Fibroblast of skin of right biceps (primary cell): ENCODE measurements at regions not wholly inside any gene's neighbourhood (a gene's known extent, or its start where the extent isn't known, plus 50 kb on each side); places are given as distances from the start of the nearest gene placed in this dataset.

Experiments
- DNase-seq: peaks from one replicate; pipeline ENCODE4 v3.0.0-alpha.2; 2013

GRCh38 chr13:102993348-102993747, 72.9 kb downstream of the SLC10A2 start:
- peak; percentile 28 for DNase-seq

- no peak for DNase-seq
Measured at GRCh38 chr13:102984210-102984609, 82.0 kb downstream of the SLC10A2 start.

- DNase-seq: peak; percentile 80
Measured at GRCh38 chr13:102983496-102983895, 82.7 kb downstream of the SLC10A2 start.

DNA sequence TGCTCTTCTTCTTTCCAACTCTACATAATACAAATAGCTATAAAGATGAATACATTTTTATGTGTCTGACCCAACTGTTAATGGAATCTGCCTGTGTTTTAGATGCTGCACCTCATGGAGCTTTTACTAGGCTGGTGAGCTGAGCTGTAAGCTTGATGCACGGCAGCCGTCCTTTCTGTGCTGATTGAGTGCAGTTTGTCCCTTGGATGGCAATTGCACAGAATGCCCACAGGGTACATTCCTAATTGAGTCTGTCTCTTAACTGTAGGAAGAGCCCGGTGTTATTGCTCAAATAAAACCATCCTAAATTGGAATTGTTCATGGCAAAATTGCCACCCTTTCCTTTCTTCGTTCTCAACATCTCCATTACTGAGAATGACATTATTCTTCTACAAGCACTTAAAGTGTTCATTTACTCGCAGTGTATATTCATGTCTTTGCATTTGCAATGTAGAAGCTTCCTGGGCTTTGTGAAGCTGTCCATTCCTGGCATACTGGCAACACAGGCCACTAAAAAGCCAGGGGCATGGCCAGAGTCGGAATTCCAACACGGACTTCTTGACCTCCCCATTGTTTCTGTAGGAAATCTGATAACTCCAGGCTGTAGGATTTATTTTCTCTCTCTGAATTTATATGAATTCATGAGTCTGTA, 85.8 kb downstream of the SLC10A2 start:
- DNase-seq: no peak

DNA sequence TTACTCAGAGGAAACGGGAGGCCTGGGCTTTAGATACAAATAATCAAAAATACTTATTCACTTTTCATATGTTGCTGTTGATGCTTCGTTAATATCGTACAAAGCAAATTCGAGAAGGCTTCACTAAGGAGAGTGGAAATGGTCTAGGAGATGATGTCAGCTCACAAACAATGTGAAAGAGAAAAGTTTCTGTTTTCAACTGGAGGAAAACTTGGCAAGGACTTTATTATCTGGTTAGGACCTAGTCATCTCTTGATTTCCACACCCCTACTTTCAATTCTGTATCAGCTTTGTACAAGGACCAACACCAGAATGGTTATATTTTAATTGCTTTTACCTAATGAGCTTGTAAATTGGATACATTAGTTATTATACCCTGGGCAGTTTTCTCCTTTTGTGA, 88.0 kb downstream of the SLC10A2 start:
- peak; percentile 31 for DNase-seq

GRCh38 chr13:102977471-102977870, 88.7 kb downstream of the SLC10A2 start:
- DNase-seq: peak; percentile 23

DNA sequence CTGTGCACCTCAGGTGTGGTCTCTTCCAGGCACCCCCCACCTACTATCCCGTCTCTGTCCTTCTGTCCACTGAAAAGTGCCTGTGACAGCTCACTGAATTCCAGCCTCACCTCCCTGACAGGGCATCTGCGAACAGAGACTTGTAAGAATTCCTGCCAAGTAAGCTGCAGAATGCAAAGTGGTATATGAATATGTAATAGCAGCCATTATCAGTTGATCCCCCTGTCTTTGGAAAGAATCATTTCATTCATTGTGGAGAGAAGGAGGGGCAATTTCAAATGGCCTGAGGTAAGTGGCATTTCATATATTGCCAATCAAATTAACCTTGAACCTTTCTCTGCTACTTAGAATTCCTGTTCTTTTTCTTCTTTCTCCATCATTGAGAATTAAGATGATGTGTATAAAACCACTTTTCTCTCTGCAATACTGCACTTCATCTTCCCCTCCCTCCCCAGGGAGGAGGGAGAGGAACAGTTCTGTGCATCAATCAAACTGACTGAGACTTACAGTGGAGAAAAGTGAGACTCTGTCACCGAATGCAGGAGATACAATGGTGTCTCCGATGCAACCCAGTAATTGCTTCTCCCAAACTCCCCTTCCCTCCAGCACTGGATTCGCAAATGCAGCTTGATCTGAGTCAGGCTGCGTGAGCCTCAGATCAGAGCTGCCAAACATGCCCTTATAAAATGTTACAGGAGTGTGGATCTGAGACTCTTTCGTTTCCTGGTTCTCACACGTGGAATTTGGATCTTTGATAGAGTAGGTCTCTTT, 91.7 kb downstream of the SLC10A2 start:
- DNase-seq: peak; percentile 8

DNA sequence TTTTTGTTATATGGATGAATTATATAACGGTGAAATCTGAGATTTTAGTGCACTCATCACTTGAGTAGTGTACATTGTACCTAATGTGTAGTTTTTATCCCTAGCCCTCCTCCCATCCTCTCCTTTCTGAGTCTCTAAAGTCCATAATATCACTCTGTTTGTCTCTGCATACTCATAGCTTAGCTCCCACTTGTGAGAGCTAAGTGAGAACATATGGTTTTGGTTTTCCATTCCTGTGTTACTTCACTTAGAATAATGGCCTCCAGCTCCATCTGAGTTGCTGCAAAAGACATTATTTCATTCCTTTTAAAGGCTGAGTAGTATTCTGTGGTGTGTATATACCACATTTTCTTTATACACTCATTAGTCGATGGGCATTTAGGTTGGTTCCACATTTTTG, 94.0 kb downstream of the SLC10A2 start:
- peak; percentile 11 for DNase-seq

DNA sequence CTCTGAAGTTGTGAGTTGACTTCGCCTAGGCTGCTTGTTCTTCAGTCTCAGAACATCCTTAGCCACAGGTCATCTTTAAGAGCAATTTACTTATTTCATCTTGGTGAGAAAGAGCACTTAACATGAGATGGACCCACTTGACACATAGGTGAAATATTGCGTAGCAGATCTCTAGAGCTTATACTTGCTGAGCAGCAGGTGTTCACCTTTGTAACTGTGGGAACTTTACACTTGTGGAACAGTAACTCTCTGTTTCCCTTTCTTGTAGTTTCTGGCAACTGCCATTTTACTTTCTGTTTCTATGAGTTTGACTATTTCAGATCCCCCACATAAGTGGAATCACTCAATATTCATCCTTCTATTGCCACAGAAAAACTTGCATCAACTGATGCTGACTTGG, 95.7 kb downstream of the SLC10A2 start:
- DNase-seq: no peak

DNA sequence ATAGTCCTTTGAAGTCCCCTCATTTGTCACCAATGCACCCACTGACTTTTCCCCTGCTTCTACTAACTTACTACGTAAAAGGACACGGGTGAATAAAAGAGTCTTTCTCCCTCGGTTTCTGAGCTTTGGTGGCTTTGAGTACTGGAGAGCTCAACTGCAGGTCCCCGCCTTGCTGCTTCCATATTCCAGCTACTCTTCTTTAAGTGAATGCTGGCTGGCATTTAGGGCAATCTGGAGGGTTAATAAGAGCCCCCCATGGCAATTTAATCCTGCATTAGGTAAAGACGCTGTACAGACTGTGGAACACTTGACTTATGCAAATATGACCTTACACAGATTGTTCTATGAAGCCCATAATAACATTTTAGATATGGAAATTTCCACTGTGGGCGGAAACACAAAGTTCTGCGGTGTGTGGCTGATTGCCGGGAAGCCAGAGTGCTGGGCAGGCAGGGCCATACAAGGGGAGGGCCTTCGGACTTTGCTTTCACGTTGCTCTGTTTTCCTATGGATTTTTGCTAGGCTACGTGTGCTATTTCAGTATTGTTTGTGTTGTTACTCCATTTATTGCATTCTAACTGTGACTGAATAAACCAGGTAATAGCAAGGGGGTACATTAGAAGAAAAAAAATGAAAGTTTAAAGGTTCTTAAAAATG, 97.5 kb downstream of the SLC10A2 start:
- no peak for DNase-seq

DNA sequence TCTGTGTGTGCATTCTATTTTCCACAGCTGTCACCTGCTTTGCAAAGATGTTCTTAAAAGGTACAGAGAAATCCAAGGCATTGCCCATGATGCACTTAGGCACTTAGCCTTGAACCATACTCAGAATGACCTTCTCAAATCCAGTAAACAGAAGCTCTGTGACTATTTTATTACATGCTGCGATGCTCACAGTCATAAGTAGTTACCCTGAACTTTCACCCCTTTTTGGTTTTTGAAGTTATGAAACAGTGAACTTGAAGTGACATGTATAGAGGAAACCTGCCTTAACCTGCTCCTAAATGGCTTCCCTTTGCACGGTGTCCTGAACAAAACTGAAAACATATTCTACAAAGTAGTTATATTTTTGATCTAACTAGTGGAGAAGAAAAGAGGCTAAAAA, 100.4 kb downstream of the SLC10A2 start:
- no peak for DNase-seq

- no peak for DNase-seq
Measured at GRCh38 chr13:102962430-102962829, 103.8 kb downstream of the SLC10A2 start.

GRCh38 chr13:102960959-102961358, 105.3 kb downstream of the SLC10A2 start:
- DNase-seq: no peak

DNA sequence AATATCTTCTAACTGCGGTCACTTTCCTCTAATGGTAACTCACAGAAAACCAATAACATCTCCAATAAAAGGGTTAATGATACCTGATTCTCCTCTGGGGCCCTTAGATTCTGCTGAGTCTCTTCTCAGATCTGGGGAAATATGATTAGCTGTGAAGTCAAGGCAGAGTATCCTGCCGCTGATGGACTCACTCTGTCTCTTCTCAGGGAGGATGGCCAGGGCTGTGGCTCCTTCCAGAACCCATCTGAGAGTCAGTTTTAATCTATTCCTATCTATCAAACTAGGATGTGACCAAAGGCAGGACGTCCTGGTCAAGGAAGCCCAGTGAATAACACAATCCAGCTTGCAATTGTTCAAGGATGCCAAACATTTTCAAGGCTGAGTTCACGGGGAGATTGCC, 109.8 kb downstream of the SLC10A2 start:
- no peak for DNase-seq

DNA sequence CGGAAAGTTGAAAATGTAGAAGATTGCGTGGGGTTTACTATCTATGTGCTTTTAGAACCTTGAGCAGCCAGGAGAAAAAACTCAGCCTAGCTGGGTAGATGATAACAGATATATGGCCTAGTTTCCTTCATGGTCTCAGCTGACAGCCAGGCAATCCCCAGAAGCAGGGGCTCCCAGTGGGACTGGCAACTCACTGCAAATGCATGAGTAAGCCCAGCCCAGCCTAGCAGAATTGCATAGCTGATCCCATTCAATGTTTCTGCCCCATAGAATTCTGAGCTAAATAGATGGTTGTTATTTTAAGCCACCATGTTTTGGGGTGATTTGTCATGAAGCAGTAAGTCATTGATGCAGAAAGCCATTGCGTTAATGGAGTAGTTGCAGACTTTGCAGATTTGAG, 108.5 kb downstream of the ERCC5 start:
- no peak for DNase-seq

DNA sequence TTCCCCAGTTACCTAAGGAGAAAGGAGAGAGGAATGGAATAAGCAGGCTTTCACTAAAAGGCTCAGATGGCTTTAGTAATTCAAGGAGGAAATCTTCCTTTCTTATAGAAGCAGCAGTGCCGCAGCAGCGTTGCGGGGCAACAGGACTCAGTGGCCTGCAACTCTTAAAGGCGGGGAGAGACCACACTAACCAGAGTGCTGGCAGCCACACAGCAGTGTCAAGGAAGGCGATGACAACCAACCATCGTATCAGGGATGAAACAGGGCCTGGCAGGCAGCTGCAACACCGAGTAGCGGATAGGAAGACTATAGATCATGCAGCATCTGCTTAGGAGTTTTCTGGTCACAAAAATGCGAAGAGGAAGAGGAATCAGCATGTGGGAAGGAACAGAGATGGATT, 106.0 kb downstream of the ERCC5 start:
- DNase-seq: peak; percentile 3

- no peak for DNase-seq
Measured at GRCh38 chr13:102947745-102948405, 102.0 kb downstream of the ERCC5 start.

- no peak for DNase-seq
Measured at GRCh38 chr13:102945886-102946285, 100.1 kb downstream of the ERCC5 start.

DNA sequence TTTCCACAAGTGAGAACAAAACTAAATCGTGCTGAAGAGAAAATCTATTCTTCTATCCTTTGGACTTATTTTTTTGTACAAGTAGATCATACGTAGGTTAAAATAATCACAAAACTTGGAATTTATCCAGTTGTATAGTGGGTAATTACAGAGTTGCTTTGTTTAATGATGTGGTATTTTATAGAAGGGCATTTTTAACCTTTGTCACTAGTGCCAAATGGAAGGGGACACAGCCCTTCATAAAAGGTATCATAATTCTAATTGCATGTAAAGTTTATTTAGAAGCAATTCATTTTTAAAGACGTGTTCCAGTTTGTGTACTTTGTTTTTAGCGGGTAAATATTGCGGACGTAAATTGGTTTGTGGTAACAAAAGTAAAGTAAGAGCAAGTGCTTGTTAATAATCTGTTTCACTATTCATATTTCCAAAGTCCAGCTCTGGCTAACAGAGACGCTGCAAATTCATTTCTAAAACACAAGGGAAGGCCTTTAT, 99.5 kb downstream of the ERCC5 start:
- DNase-seq: no peak

- DNase-seq: no peak
Measured at GRCh38 chr13:102944821-102945220, 99.0 kb downstream of the ERCC5 start.

GRCh38 chr13:102940770-102941169, 94.9 kb downstream of the ERCC5 start:
- no peak for DNase-seq

DNA sequence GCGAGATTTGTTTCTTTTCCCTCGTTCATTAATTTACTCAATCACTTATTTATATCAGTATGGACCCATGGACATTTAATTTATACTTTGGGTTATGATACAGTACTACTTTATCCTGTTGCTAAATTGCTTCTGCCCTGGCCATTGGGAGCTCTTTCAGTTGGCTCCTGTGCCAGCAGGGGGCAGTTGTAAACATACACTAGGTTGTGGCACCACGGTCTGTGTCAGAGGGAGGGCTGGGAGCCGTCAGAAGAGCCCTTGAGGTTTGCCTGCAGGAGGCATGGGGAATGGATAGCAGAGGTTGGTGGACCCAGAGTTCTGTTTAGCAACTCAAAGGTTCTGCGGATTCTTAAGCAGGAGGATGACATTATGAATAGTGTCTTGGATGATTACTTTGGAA, 94.3 kb downstream of the ERCC5 start:
- DNase-seq: no peak

DNA sequence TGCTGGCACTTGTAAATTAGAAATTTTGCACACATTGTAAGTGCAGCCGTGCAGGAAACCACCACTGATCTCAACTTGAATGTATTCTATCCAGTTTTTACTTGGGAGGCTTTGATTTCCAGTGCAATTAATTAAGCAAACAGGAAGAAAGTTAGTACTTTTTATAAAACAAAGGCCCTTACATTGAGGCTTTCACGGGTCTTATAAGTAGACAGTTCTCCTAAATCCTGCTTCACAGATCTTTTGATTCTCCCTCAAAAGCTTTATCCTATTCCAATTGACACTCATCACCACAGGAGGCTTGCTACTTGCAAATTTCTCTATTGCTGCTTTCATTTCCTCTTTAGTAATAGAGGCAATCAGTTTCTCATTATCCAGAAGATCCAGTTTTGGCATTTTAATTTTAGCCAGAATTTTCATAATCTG, 90.1 kb downstream of the ERCC5 start:
- no peak for DNase-seq
